ENCODE measurements at regions not wholly inside any gene's neighbourhood (a gene's known extent, or its start where the extent isn't known, plus 50 kb on each side); places are given as distances from the start of the nearest gene placed in this dataset.

DNA sequence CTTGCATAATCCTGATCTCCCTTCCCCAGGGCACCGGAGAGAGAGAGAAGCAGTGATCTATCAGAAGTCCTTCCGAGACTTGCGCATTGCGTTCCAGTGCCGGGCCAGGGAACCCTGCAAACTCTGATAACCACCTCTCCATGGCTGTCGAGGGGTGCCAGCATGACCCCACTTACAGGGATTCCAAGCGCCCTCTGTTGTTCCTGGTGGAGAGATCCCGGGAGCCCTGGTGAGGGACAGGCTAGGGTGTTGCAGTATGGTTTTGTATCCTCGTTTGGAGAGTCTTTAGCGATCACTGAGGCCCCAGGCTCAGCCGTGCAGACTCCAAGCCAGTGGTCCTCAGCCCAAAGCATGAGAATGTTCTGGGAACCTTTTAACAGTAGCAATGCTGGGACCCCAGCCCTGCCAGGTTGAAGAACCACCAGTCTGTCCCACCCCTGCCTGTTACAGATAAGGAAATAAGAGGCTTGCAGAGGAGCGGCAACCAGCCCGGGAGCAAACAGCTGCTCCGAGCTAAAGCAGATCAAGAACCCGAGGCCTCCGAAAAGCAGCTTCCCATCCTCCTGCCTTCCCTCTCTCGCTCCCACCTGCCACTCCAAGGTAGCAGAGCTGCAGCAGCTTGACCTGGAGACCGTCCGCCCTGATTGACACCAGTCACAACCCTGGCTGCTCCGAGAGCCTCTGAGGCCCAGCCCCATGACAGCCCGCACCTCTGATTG is 150.3 kb upstream of the RPL38 start:
- Histone ChIP-seq H3K36me3 (ENCODE audit: control insufficient read depth in 2 of 4, insufficient read depth in 4 of 4, low read length in 3 of 4) (no peaks in the 10 kb centered on the region), H3K56ac (replicated peaks; ENCODE audit: insufficient read length, low read depth, low read length) (no peak overlapping the region), H4K5ac (ENCODE audit: insufficient read length, low read depth, low read length) (no peak overlapping the region), H3K79me2 (ENCODE audit: control insufficient read depth in 1 of 2, insufficient read depth in 2 of 2, low read length in 2 of 2) (no peaks in the 10 kb centered on the region), H3K23ac (ENCODE audit: insufficient read length) (no peak overlapping the region), H3K4me3 (ENCODE audit: extremely low read depth in 1 of 4, insufficient read depth in 2 of 4, low read depth in 3 of 4, low read length in 4 of 4) (no peak overlapping the region), H3K4me1 (replicated peaks in 1 of 4; ENCODE audit: control insufficient read depth in 3 of 4, insufficient read depth in 4 of 4, low read length in 3 of 4) (peaks cover 0 to 8% (median 2%) of the 10 kb centered on the region in 4 experiments; a peak in 5 of 7 replicates), H3K4me2 (ENCODE audit: insufficient read depth in 1 of 2, low read depth in 2 of 2, low read length in 2 of 2) (no peak overlapping the region), H2BK12ac (ENCODE audit: low read depth, low read length) (no peak overlapping the region), H2AK5ac (ENCODE audit: low read depth, low read length) (no peak overlapping the region), H3K79me1 (ENCODE audit: low read depth, low read length) (no peaks in the 10 kb centered on the region), H2BK5ac (ENCODE audit: low read depth, low read length) (no peak overlapping the region), H2BK20ac (ENCODE audit: low read length) (no peak overlapping the region), H3K27ac (ENCODE audit: low read depth, low read length) (no peak overlapping the region), H3K27me3 (replicated peaks in 1 of 4; ENCODE audit: control insufficient read depth in 3 of 4, extremely low read depth in 1 of 4, insufficient read depth in 3 of 4, low read length in 3 of 4) (no peaks in the 10 kb centered on the region; a peak in 3 of 7 replicates), H4K8ac (ENCODE audit: extremely low read depth, insufficient read depth, low read length) (no peak overlapping the region), H4K91ac (replicated peaks; ENCODE audit: insufficient read length, low read length) (no peak overlapping the region), H2BK15ac (ENCODE audit: low read length) (no peak overlapping the region), H3K14ac (ENCODE audit: insufficient read length) (no peak overlapping the region), H2AFZ (ENCODE audit: low read length) (no peak overlapping the region; the same call in 1 of the 2 replicates), H4K20me1 (replicated peaks in 1 of 2; ENCODE audit: control insufficient read depth in 1 of 2, insufficient read depth in 2 of 2, low read length in 2 of 2) (no peaks in the 10 kb centered on the region), H3K4ac (replicated peaks; ENCODE audit: insufficient read length, low read depth, low read length) (no peak overlapping the region), H2BK120ac (replicated peaks; ENCODE audit: low read depth, low read length) (no peak overlapping the region), H3K9ac (replicated peaks in 1 of 4; ENCODE audit: extremely low read depth in 1 of 4, low read depth in 3 of 4, low read length in 3 of 4) (no peak overlapping the region), H3K18ac (ENCODE audit: extremely low read depth, low read length) (no peak overlapping the region), H3K9me3 (ENCODE audit: insufficient read depth in 2 of 2, low read depth in 1 of 2, low read length in 1 of 2) (peaks cover 0 to 8% of the 10 kb centered on the region in 2 experiments; a peak in 1 of 4 replicates), H3K23me2 (ENCODE audit: low read depth, low read length) (no peaks in the 10 kb centered on the region)
- DNase-seq (ENCODE audit: low read depth in 1 of 2, low spot score in 2 of 2) = no peak
- TF ChIP-seq E2F6 (IDR thresholded peaks at IDR 0.05) (no peak), BRCA1 (IDR thresholded peaks at IDR 0.05; ENCODE audit: low read depth, low read length) (no peak), RAD21 (IDR thresholded peaks at IDR 0.05 in 1 of 2, conservative IDR thresholded peaks at IDR 0.05 in 1 of 2; ENCODE audit: low read depth in 2 of 2, low read length in 2 of 2) (peak; percentile 26 to 51), CTCF (IDR thresholded peaks at IDR 0.05; ENCODE audit: control extremely low read depth in 1 of 3, insufficient read depth in 1 of 3, low read depth in 1 of 3, low read length in 3 of 3) (peak; percentile 9 to 32 (median 24))
- POLR2A ChIA-PET (ENCODE audit: partially characterized antibody) = interaction anchor here (1.2 kb wide), 1 partner anchor 151 kb away, joined by 3 read pairs; no protein-coding TSS in a partner anchor
- FAIRE-seq = no peak
- WGBS, 2 experiments (ENCODE audit: extremely low coverage in 1 of 2, insufficient coverage in 1 of 2, insufficient read length in 1 of 2, insufficient replicate concordance in 2 of 2, low coverage in 1 of 2, low lambda C conversion rate in 2 of 2, missing lambda C conversion rate in 1 of 2) = 83% methylated on average over 21 of the region's 21 CpGs; no CpG with 5 or more reads in 1 of the 2 experiments
- CTCF ChIA-PET (ENCODE audit: partially characterized antibody) = interaction anchor here (0.7 to 3.5 kb wide), 8 partner anchors 10 to 66 kb away, joined by 3 to 16 read pairs (median 4); no protein-coding TSS in a partner anchor
